H1 (cell line): ENCODE measurements at regions not wholly inside any gene's neighbourhood (a gene's known extent, or its start where the extent isn't known, plus 50 kb on each side); places are given as distances from the start of the nearest gene placed in this dataset.

Experiments used
- ATF2 ChIP-seq: IDR thresholded peaks from 2 replicates; pipeline ENCODE4 v1.6.1; 2012; ENCODE audit warnings: low read length, inconsistent platforms
- ATF3 ChIP-seq: IDR thresholded peaks from 2 replicates; pipeline ENCODE4 v1.6.1; 2011; ENCODE audit warnings: low read depth, mild to moderate bottlenecking, low read length; ENCODE audit not compliant: insufficient read depth
- BACH1 ChIP-seq: IDR thresholded peaks from 2 replicates; pipeline ENCODE4 v1.6.1; 2012; ENCODE audit warnings: low read length, improper control_type of control experiment
- CHD7 ChIP-seq: fragments of 300-600 bp; sonication (generic); IDR thresholded peaks from 2 replicates; pipeline ENCODE4 v1.7.1; 2012; ENCODE audit warnings: low read length, moderate library complexity, mild to moderate bottlenecking, inconsistent platforms; ENCODE audit not compliant: insufficient replicate concordance
- EZH2 ChIP-seq: fragments of 200-600 bp; sonication (generic); IDR thresholded peaks from 2 replicates; pipeline ENCODE4 v1.7.1; 2012; ENCODE audit warnings: low read depth, mild to moderate bottlenecking, moderate library complexity, low read length, inconsistent platforms; ENCODE audit not compliant: severe bottlenecking
- FOSL1 ChIP-seq: IDR thresholded peaks from 2 replicates; pipeline ENCODE4 v1.6.1; 2011; ENCODE audit warnings: mild to moderate bottlenecking, low read depth, low read length, moderate library complexity; ENCODE audit not compliant: insufficient read depth
- JUND ChIP-seq: IDR thresholded peaks from 2 replicates; pipeline ENCODE4 v1.6.1; 2011; ENCODE audit warnings: mild to moderate bottlenecking, improper control_type of control experiment, low read length
- SIN3A ChIP-seq, 2 experiments: IDR thresholded peaks in 1 of 2; conservative IDR thresholded peaks in 1 of 2; 2 replicates each; pipeline ENCODE4 v1.6.1; 2011 to 2012; ENCODE audit warnings: low read length in 2 of 2, improper control_type of control experiment in 1 of 2, low read depth in 1 of 2, mild to moderate bottlenecking in 1 of 2
- SIX5 ChIP-seq: IDR thresholded peaks from 2 replicates; pipeline ENCODE4 v1.6.1; 2011; ENCODE audit warnings: mild to moderate bottlenecking, low read depth, low read length
- TBP ChIP-seq: IDR thresholded peaks from 2 replicates; pipeline ENCODE4 v1.6.1; 2011; ENCODE audit warnings: low read depth, low read length, improper control_type of control experiment

- TF ChIP-seq CHD7 (no peak), ATF3 (no peak), SIX5 (no peak), FOSL1 (no peak), ATF2 (no peak), TBP (no peak), EZH2 (no peak), BACH1 (no peak), SIN3A (conservative IDR thresholded peaks at IDR 0.05 in 1 of 2, IDR thresholded peaks at IDR 0.05 in 1 of 2; ENCODE audit: low read depth in 1 of 2, low read length in 2 of 2) (no peak), JUND (no peak)
Measured at GRCh38 chr16:6751191-6751590, 581.5 kb upstream of the RBFOX1 start (continued).
